Natural killer cell (primary cell): ENCODE measurements at regions not wholly inside any gene's neighbourhood (a gene's known extent, or its start where the extent isn't known, plus 50 kb on each side); places are given as distances from the start of the nearest gene placed in this dataset.

Experiments used
- ATAC-seq, 3 donors: fragments of 150-1000 bp in 2 of 3; fragments of 200-7000 bp in 1 of 3; cut with Tn5 transposase; 1 replicate in 1 of 3; 2 replicates in 2 of 3; pipeline ENCODE4 v1.10.0; 2021; ENCODE audit warnings: mild to moderate bottlenecking in 2 of 3, moderate library complexity in 2 of 3
- DNase-seq, 2 donors: peaks; one replicate each; pipeline versions ENCODE4 v3.0.0 to v3.0.0-alpha.2; 2013 to 2021; ENCODE audit warnings: mixed read lengths in 1 of 2
- H3K27ac ChIP-seq: one replicate; pipeline ENCODE4 v1.5.1; 2013; ENCODE audit warnings: mild to moderate bottlenecking, low read length
- H3K27me3 ChIP-seq: one replicate; pipeline ENCODE4 v1.6.1; 2013; ENCODE audit warnings: low read length; ENCODE audit not compliant: control insufficient read depth, insufficient read depth
- H3K36me3 ChIP-seq: one replicate; pipeline ENCODE4 v1.6.1; 2013; ENCODE audit warnings: low read length; ENCODE audit not compliant: control insufficient read depth, insufficient read depth
- H3K4me1 ChIP-seq: one replicate; pipeline ENCODE4 v1.6.1; 2013; ENCODE audit warnings: low read length; ENCODE audit not compliant: control insufficient read depth, insufficient read depth
- H3K4me3 ChIP-seq: one replicate; pipeline ENCODE4 v1.5.1; 2013; ENCODE audit warnings: low read length
- H3K9me3 ChIP-seq: one replicate; pipeline ENCODE4 v1.6.1; 2013; ENCODE audit warnings: low read length; ENCODE audit not compliant: control insufficient read depth, insufficient read depth
- H3K27ac Mint-ChIP-seq, 2 donors: one replicate each; pipeline ENCODE4 v1.8.0; 2022; ENCODE audit warnings: mild to moderate bottlenecking in 2 of 2, mixed read lengths in 2 of 2, moderate library complexity in 1 of 2
- H3K27me3 Mint-ChIP-seq, 2 donors: one replicate each; pipeline ENCODE4 v1.8.0; 2022; ENCODE audit warnings: low read depth in 2 of 2, mixed read lengths in 2 of 2
- H3K36me3 Mint-ChIP-seq: one replicate; pipeline ENCODE4 v1.8.0; 2022; ENCODE audit warnings: mixed read lengths
- H3K4me1 Mint-ChIP-seq, 2 donors: one replicate each; pipeline ENCODE4 v1.8.0; 2022; ENCODE audit warnings: mixed read lengths in 2 of 2
- H3K4me3 Mint-ChIP-seq: one replicate; pipeline ENCODE4 v1.8.0; 2022; ENCODE audit warnings: mild to moderate bottlenecking, moderate library complexity, mixed read lengths
- H3K9me3 Mint-ChIP-seq, 2 donors: one replicate each; pipeline ENCODE4 v1.8.0; 2022; ENCODE audit warnings: mixed read lengths in 2 of 2
- WGBS: methylation state at CpG from one replicate; pipeline ENCODE4 v1.1.7; 2013; ENCODE audit warnings: missing lambda C conversion rate; ENCODE audit not compliant: insufficient coverage; 5-methylcytosine and 5-hydroxymethylcytosine counted together
- intact Hi-C: fragments of 100-400 bp; cut with micrococcal nuclease; formaldehyde crosslinking; loops from one replicate; pipeline ENCODE4 v1.14.2; 2022
- TF ChIP-seq, protein P1 (sequence below): fragments of 200-600 bp; IDR thresholded peaks from one replicate; pipeline ENCODE4 v1.8.0; 2022; ENCODE audit warnings: antibody characterized with exemption

DNA sequence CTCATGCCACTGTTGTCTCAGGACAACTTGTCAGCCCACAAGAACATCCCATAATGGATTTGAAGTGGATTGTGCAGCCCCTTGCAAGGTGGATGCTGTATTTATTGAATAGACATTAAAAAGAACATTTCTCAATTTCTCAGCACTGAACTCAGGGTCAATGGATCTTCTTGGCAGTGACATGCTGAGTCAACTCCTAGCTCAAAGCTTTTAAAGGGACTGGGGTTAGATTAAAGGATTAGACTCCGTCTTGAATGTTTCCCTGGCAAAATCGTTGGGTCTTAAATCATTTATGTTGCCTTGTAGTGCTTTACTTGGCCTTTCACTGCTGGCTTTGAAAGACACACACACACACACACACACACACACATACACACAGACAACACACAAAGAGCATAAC, 221.6 kb upstream of the PBX1 start:
- DNase-seq = no peak
- ATAC-seq = no peak
- no peaks in the 10 kb centered on the region for H3K4me1 ChIP-seq
- H3K4me3 Mint-ChIP-seq = no peak overlapping the region
- no peak overlapping the region for H3K27ac ChIP-seq
- H3K4me3 ChIP-seq = no peak overlapping the region
- no peaks in the 10 kb centered on the region for H3K36me3 ChIP-seq
- no peaks in the 10 kb centered on the region for H3K4me1 Mint-ChIP-seq
- no peaks in the 10 kb centered on the region for H3K27me3 Mint-ChIP-seq
- 86% methylated on average over 2 of the region's 2 CpGs for WGBS
- H3K27me3 ChIP-seq = no peaks in the 10 kb centered on the region
- H3K36me3 Mint-ChIP-seq = no peaks in the 10 kb centered on the region
- TF ChIP-seq, protein P1, sequence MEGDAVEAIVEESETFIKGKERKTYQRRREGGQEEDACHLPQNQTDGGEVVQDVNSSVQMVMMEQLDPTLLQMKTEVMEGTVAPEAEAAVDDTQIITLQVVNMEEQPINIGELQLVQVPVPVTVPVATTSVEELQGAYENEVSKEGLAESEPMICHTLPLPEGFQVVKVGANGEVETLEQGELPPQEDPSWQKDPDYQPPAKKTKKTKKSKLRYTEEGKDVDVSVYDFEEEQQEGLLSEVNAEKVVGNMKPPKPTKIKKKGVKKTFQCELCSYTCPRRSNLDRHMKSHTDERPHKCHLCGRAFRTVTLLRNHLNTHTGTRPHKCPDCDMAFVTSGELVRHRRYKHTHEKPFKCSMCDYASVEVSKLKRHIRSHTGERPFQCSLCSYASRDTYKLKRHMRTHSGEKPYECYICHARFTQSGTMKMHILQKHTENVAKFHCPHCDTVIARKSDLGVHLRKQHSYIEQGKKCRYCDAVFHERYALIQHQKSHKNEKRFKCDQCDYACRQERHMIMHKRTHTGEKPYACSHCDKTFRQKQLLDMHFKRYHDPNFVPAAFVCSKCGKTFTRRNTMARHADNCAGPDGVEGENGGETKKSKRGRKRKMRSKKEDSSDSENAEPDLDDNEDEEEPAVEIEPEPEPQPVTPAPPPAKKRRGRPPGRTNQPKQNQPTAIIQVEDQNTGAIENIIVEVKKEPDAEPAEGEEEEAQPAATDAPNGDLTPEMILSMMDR = no peak
- intact Hi-C loops = no loop called here
- H3K27ac Mint-ChIP-seq = no peak overlapping the region
- H3K9me3 ChIP-seq = no peaks in the 10 kb centered on the region
- H3K9me3 Mint-ChIP-seq = peaks cover 6 to 9% of the 10 kb centered on the region in 2 donors

DNA sequence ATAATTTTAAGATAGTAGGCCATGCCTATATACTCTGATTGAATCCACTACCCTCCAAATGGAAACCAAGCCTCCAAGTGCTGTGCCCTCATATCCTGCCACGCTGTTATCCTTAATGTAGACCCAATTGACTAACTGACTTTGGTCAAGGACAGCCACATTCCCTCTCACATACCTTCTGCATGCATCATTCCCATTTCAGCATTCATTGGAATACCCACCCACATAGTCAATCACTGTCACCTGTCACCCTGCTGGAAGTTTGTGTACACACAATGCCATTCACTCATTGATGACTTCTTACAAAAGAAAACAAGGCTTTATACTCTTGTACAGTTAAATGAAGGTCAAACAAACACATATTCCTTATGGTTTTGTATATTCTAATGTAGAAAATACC, 221.1 kb upstream of the PBX1 start:
- Mint-ChIP-seq H3K4me1 (no peaks in the 10 kb centered on the region), H3K4me3 (no peak overlapping the region), H3K9me3 (peaks cover 6 to 9% of the 10 kb centered on the region in 2 donors), H3K36me3 (no peaks in the 10 kb centered on the region), H3K27ac (no peak overlapping the region), H3K27me3 (no peaks in the 10 kb centered on the region)
- Histone ChIP-seq H3K27me3 (no peaks in the 10 kb centered on the region), H3K9me3 (no peaks in the 10 kb centered on the region), H3K27ac (no peak overlapping the region), H3K4me3 (no peak overlapping the region), H3K4me1 (no peaks in the 10 kb centered on the region), H3K36me3 (no peaks in the 10 kb centered on the region)
- intact Hi-C loops = no loop called here
- TF ChIP-seq, protein P1 = no peak
- ATAC-seq (no peak), DNase-seq (no peak)
- WGBS = 59% methylated on average over 1 of the region's 1 CpG

DNA sequence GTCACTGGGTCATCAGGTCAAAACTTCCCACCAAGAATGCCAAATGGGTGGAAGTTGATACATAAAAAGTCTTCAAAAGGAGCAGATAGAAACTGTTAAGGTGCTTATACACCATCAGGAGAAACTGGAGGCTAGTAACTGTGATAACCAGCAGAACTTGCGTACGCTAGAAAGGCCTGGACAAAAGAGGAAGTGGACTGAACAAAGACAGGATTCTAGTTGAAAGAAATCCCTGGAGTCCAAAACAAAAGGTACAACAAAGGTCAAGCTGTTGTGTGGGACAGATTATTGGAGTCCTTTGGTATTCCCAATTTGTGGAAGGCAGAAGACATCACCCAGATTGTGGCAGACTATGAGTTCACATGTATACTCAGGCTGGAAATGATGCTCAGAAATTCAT, 215.8 kb upstream of the PBX1 start:
- WGBS = 75% methylated on average over 2 of the region's 2 CpGs
- Mint-ChIP-seq H3K9me3 (peaks cover 9 to 15% of the 10 kb centered on the region in 2 donors), H3K4me3 (no peak overlapping the region), H3K4me1 (no peaks in the 10 kb centered on the region), H3K27ac (no peak overlapping the region), H3K36me3 (peaks cover 9% of the 10 kb centered on the region), H3K27me3 (no peaks in the 10 kb centered on the region)
- ATAC-seq (no peak), DNase-seq (no peak)
- TF ChIP-seq, protein P1 = no peak
- intact Hi-C loops = no loop called here
- no peaks in the 10 kb centered on the region for H3K27me3 ChIP-seq
- no peaks in the 10 kb centered on the region for H3K9me3 ChIP-seq
- no peak overlapping the region for H3K27ac ChIP-seq
- H3K4me3 ChIP-seq = no peak overlapping the region
- no peaks in the 10 kb centered on the region for H3K36me3 ChIP-seq
- no peaks in the 10 kb centered on the region for H3K4me1 ChIP-seq

DNA sequence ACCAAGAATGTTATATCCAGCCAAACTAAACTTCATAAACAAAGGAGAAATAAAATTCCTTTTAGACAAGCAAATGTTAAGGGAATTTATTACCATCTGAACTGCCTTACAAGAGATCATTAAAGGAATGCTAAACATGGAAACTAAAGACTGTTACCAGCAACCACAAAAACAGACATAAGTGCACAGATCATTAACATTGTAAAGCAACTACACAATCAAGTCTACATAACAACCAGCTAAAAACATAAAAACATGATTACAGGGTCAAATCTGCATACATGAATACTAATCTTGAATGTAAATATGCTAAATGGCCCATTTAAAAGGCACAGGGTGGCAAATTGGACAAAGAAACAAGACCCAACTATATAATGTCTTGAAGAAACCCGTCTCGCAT, 211.0 kb upstream of the PBX1 start:
- Histone ChIP-seq H3K36me3 (no peaks in the 10 kb centered on the region), H3K27me3 (no peaks in the 10 kb centered on the region), H3K4me1 (no peaks in the 10 kb centered on the region), H3K4me3 (no peak overlapping the region), H3K9me3 (no peaks in the 10 kb centered on the region), H3K27ac (no peak overlapping the region)
- Mint-ChIP-seq H3K4me1 (no peaks in the 10 kb centered on the region), H3K27me3 (no peaks in the 10 kb centered on the region), H3K27ac (no peak overlapping the region), H3K36me3 (peaks cover 31% of the 10 kb centered on the region), H3K4me3 (no peak overlapping the region), H3K9me3 (peaks cover 2 to 28% of the 10 kb centered on the region in 2 donors)
- no peak for DNase-seq
- TF ChIP-seq, protein P1 = no peak
- ATAC-seq = no peak
- intact Hi-C loops = no loop called here
- WGBS = 85% methylated on average over 2 of the region's 2 CpGs
